ENCODE measurements at regions not wholly inside any gene's neighbourhood (a gene's known extent, or its start where the extent isn't known, plus 50 kb on each side); places are given as distances from the start of the nearest gene placed in this dataset.

DNA sequence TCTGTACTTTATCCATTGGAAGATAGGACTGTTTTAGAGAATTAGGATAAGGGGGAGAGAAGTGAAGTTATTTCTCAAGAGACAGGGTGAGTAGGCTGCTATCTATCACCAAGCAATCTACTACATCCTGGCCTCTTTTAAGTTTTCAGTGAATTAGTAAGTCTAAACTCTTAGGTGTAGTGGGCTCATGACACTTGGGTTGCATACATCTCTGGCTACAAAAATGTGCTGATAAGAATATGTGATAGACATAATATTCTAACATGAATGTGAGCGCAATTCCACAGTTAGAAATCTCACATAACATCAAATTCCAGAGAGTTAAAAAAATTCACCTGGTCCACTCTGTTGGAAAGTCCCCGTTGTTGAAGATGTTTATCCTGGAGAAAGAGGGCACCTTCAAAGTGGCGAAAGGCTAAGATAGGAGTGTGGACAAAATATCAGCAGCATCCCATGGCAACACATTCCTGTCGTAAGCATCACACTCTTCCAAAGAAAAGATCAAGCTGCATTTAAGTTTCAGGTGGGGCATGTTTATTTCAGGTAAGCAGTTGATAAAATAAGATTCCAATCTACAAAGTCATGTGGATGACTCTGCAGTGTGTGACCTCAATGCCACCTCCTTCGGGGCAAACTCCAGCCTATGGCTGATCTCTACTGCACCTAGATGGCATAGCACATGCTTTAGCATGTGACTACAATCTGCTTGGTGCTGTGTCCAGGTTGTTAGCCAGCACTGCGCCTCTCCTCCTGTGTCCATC is 111.7 kb upstream of the NEDD9 start:
- intact Hi-C loops (cut with DNase I): no loop called here
- no peak for DNase-seq

DNA sequence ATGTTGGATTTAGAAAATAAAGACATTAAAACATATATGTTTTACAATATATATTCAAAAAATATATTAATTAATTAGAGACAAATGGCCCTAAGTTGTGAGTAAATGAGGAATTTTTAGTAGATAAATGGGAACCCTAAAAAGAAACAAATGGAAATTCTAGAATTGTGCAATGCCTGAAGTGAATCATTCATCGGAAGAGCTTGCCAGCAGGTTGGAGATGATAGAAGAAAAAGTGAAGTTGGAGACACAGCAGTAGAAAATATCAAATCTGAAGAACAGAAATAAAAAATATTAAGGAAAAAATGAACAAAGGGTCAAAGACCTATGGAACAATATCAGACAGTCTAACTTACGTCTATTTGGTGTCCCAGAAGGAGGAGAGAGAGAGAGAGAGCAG is 109.4 kb upstream of the NEDD9 start:
- intact Hi-C loops (cut with DNase I): no loop called here
- no peak for DNase-seq

DNA sequence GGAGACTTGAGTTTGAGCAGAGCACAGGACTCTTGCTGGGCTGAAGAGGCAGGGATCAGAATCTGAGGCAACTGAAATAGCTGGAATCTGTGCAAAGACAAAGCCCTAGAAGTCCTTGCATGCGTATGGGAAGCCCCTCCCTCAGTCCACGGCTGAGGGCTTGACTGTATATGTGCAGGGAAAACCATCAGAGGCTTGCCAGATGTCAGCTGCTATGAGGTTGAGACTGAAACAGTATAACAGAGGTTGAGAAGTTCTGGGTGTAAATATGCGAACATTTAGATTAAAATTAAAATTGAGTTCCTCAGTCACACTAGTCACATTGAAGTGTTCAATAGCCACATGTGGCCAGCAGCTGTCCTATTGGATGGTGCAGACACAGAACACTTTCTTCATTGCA is 108.8 kb upstream of the NEDD9 start:
- intact Hi-C loops (cut with DNase I): no loop called here
- no peak for DNase-seq

DNA sequence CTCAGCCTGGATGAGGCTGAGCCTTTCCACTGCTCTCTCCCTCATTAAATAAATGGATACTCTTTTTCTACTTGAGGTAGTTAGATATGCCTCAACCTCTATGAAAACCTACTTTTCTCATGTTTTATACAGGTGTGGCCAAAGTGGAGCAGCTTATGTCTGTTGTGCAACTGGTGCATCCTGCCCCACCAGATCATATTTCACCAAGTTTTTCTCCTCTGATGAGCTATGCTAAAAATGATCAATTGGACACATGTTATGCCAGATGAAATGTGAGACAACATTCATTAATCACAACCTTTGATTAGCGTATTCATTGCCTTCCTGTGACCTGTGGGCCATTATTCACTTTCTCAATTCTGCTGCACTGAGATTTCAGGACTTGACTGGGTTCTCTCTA is 106.9 kb upstream of the NEDD9 start:
- DNase-seq: no peak
- intact Hi-C loops (cut with DNase I): no loop called here

DNA sequence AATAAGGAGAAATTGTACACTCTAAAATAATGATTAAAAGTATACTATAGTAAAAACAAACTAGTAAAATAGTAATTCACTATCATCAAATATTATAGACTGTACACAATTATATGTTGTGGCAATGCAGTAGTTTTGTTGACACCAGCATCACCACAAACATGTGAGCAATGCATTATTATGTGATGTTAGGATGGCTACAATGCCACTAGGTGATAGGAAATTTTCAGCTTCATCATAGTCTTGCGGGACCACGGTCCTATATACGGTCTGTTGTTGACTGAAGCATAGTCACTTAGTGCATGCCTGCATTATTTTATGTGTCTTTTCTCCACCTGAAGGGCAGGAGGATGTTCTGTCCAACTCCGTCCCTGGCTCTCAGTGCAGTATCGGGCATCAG is 104.8 kb upstream of the NEDD9 start:
- no peak for DNase-seq
- intact Hi-C loops (cut with DNase I): no loop called here

DNA sequence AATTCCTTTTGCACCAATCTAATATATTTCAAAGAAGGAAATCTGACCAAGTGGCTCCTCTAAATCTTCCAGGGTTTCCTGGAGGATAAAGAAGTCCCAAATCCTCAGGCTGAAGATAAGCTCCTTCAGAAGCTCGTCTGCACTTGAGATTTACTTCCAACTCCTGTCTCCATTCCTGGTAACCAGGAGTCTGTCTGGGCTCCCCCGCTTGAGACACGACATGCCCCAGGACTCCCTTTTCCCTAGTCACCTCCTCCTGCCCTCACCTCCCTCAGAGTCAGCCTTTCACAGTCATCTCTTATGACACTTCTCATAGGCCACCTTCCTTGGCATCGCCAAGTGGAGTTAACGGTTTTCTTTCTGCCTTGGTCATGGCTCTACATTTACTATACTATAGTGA is 103.4 kb upstream of the NEDD9 start:
- DNase-seq: no peak
- intact Hi-C loops (cut with DNase I): no loop called here

DNA sequence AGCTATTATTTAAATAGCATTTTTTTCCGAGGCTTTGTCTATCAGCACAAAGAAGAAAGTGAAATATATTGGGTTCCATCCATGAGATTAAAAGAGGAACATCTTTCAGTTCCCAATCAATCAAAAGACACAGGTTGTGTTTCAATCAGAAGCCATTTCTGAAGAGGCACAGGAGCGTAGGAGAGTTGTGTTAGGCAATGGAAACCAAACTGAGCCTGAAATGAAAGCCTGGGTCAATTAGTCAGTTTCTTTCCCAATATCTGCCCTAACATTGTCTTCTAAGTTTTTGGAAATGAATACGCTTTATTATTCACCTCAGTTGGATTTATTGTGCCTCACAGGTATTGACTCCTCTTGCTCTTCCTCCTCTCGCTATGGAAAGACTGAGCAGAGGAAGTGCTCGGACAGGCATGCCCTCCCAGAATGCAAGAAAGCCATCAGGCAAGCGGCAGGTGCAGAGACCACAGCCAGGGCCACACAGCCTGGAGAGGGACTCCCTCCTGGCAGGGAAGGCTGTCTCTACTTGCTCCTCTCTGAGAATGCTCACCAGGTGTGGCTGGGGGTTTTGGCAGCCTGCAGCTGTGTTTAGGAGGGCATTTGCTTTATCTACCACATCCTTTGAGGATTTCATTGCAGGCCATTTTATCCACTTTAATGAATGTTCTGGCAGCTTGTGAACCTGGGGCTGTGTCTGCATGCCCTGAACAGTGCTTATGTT is 100.8 kb upstream of the NEDD9 start:
- DNase-seq: no peak
- intact Hi-C loops (cut with DNase I): no loop called here

DNA sequence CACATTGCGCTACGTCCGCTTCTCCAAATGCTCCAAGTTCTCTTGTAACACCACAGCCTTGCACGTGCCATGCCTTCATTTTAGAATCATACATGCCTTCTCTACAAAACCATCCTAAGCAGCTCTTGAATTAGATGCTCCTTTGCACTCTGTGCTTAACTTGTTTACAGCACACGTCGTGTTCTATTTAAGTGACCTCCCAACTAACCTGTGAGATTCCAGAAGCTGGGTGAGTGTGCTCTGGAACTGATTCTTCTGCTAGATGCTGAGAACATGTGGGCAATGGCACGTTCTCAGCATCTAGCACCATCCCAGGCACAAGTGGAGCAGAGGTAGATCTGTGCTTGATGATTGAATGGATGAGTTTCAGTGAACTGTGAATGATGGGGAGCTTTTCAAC is 100.0 kb upstream of the NEDD9 start:
- intact Hi-C loops (cut with DNase I): no loop called here
- no peak for DNase-seq

DNA sequence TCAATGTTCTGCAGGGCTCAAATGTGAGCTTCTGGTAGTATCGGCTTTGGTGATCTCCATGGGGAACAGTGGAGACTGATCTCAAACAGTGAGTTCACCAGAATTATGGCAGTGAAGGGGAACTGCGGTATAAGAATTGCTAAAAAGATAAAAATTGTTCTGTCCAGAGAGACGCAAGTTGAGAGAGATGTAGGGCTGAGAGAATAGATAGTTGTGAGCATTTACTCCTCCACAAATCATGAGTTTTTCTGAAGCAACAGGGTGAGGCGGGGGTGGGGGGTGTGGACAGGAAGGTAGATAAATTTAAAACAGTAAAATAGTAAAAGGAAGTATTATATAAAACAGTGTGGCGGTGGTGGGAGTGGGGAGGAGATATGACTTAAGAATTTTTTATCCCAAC is 98.6 kb upstream of the NEDD9 start:
- no peak for DNase-seq
- intact Hi-C loops (cut with DNase I): no loop called here

DNA sequence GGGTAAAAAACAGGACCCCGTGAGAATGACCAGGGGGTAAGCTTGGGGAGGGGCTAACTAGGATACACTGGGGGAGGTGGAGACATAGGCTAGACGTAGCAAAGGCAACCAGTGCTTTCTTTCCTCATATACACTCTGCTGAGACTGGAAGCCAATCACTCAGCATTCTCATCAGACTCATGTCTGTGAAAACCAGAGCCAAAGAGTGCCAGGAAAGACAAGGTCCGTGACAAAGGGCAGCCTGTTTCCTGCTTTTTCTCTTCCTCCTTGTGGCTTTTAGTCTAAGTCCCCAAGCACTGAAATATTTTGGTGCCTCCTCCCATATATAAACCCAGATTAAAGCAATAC is 97.9 kb upstream of the NEDD9 start:
- intact Hi-C loops (cut with DNase I): no loop called here
- DNase-seq: peak in 9 of 42 donors; percentile 12 to 49 (median 26)

DNA sequence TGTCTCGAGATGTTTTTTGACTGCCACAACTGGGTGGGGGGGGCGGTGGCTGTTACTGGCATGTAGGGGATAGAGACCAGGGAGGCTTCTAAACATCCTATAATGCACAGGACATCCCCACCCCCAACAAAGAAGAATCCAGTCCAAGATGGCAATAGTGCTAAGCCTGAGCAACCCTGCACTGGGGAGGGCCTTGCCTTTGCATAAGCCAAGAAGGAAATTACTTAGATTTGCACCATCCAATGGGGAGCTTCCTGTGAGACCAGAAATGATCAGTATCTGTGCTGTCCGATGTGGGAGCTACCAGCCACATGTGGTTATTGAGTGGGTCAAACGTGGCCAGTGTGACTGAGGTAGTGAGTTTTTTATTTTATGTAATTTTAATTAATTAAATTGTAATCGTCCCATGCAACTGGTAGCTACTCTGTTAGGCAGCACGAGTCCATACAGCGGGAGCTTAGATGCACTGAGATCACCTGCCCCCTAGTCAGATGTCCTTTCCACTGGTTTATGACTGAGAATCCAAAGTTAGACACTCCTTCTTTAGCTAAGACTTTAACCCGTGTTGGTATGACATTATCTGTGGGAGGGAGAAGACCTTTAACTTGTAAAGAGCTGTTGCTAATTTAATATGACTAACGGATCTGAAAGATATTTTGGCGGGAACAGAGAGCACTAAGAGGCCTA is 97.4 kb upstream of the NEDD9 start:
- intact Hi-C loops (cut with DNase I): no loop called here
- no peak for DNase-seq

DNA sequence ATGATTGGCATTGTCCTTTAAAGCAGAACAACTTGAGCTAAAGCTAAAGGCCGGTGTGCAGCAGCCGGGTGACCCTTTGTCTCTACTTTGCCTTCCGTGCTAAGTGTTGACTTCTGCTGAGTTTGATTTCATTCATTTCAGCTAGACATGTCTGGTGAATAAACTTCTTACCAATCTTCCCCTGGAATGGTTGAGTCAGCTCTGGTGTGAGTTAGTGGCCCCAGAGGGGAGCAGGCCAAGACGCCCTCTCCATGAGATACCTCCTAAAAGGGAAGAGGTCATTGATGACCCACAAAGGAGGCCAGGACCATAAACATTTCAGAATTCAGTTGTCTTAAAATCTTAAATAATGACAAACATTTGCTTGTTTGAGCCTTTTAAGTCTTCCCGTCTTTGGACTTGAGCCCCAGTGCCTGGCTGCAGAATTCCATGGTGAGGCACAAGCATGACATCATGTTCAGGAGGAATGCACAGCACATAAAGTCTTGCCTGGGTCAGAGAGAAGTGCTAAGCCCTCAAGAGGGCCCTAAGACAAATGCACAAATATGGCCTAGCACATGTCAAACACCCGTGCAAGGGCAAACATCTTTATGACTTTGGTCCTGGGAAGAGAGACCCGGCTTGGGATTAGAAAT is 96.3 kb upstream of the NEDD9 start:
- no peak for DNase-seq
- intact Hi-C loops (cut with DNase I): no loop called here

DNA sequence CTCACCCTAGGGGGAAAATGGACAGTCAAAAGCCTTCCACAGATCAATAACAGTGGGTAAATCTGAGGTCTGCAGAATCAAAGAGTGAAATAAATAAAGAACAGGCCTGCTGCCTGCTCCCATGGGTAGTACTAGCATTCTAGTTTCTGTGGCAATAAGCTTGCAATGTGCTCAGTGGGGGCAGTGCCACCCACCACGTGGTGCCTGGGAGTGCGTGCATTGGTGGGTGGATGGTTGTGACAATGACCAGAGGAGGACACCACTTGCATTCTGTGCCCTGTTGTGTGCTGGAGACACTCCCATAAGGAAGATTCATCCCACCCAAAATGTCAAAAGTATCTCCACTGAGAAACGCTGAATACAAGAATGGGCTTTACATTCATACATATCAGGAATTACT is 95.5 kb upstream of the NEDD9 start:
- DNase-seq: no peak
- intact Hi-C loops (cut with DNase I): no loop called here

DNA sequence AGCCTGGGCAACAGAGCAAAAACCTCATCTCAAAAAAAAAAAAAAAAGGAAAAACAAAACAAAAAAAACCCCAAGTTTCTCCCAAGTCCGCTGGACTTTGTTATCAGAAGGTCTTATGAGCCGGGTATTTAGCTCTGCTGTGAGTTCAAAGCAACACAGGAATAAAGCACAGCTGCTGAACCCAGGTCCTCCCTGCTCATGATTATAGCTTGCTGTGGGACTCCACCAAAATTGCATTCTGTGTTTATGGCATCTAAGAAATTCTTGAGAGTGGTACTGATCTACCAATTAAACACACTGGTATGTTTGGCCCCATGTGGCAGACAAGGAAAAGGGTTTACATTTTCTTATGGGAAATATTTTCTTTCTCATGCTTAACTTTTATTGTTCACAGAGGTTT is 93.6 kb upstream of the NEDD9 start:
- DNase-seq: no peak
- intact Hi-C loops (cut with DNase I): no loop called here

DNA sequence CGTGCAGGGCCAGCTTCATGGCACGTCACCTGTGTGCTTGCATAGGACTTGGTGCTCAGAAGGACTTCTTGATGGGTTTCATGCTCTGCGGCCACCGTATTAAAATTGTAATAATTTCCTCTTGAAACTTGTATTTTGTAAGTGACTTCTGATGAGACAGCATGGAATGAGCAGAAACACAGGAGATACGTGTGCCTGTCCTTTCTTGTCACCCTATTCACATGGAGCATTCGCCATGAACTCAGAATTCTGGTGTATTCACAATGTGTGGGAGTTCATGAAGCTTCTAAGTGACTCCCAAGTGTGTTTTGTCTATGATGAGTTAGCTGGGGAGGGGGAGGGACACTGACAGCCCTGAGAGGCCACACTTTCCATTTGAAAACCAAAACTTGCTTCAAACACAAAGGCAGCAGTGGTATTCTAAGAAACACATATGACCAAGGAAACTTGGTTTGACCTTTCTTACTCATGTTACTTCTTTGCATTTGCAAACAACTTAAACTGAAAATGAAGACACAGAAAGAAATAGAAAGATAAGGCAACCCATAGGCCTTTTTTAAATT is 92.1 kb upstream of the NEDD9 start:
- intact Hi-C loops (cut with DNase I): no loop called here
- DNase-seq: no peak

DNA sequence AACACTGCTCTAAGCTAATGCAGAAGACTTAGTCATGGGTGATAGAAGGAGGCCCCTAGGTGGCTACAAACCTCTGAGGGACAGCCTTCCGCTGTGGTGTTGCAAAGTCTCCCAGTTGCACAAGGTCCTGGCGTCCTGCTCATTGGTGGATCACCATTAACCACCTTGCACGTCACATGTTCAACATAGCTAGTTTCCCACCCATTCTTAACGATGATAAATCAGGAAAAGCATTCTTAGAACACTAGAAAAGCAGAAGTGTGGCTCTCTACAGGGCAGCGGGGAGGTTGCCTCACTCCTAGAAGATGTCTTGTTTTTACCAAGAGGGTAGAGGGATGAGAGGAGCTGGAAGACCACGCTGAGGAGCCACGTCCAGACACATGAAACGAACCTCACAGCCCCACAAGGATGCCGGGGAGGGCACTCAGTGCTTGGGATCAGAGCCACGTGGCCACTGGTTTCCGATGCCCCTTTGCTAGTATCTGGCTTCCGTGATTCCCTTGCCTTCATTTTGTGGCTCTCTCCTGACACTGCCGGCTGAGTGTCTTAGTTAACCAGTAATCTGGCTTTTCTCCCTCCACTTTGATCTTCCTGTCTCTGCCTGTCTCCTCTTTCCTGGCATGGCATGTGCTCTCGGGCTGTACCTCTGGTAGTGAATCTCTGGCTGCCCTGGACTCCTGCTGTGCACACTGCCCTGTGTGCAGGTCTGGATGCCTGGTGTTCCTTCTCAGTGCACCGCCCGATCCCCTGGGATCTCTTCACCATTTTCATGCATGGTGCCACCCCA is 91.4 kb upstream of the NEDD9 start:
- peak in 28 of 42 donors; percentile 9 to 74 (median 32) for DNase-seq
- intact Hi-C loops (cut with DNase I): no loop called here

DNA sequence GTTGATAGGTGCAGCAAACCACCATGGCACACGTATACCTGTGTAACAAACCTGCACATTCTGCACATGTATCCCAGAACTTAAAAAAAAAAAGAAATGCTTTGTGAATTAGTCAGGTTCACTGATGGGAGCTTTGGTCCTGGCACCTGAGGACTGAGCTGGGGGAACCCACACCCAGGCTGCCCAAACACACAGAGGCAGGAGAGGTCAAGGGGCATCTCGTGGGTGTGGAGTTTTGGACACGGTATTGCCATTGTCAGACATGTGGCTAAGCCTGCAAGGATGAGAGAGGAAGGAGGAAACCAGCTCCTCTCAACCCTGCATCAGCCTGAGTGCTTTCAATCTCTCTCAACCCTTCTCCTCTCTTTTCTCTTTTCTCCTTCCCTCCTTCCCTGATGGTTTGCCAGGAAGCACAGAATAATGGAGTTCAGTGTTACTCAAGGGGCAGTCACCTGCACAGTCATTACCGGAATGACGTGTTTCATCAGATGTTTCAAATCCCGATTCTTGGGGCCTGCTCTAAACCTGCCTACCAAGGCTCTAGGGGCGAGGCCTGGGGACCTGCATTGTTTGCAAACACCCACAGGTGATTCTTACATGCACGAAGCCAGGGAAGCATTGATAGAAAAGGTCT is 89.9 kb upstream of the NEDD9 start:
- no peak for DNase-seq
- intact Hi-C loops (cut with DNase I): no loop called here

DNA sequence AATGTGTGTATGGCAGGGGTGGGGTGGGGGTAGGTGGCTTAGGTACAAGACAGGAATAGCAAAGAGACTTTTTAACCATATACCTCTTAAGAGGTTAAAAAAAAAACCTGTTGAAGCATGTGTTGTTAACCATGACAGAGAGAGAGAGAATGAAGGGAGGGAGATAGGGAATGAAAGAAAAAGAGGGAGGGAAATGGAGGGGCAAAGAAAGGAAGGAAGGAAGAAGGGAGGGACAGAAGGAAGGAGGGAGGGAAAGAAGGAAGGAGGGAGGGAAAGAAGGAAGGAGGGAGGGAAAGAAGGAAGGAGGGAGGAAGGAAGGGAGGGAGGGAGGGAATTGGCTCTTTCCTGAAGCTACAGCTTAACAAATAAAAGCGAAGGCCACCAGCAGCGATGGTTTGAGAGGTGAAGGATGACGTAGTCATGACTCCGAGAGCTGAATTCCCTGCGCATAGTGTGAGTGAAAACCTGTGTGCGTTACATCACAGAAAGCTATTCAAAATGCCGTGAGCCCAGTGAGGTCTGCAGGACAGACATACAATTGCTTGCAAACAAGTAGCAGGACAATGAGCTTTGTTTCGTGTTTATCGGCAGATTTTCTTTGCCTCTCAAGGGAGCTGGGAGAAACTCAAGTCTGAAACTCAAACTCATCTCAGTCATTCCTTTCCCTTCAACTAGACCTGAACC is 88.6 kb upstream of the NEDD9 start:
- DNase-seq: no peak
- intact Hi-C loops (cut with DNase I): no loop called here

Data from head of caudate nucleus (tissue), 42 donors.